BE2C (cell line): ENCODE measurements at regions not wholly inside any gene's neighbourhood (a gene's known extent, or its start where the extent isn't known, plus 50 kb on each side); places are given as distances from the start of the nearest gene placed in this dataset.
"Not testable (repeated sequence)": the region's sequence is repeated elsewhere in the genome, so short reads cannot be mapped to it uniquely, and the experiment has no call there.

Experiments
- DNase-seq: peaks from one replicate; pipeline ENCODE4 v3.0.0-alpha.2; 2020
- H3K27me3 ChIP-seq: fragments of 250-450 bp; sonication (Bioruptor Pico); 2 replicates; pipeline ENCODE4 v1.5.1; 2020; ENCODE audit warnings: mild to moderate bottlenecking
- H3K36me3 ChIP-seq: fragments of 250-450 bp; sonication (Bioruptor Pico); 2 replicates; pipeline ENCODE4 v1.5.1; 2020; ENCODE audit warnings: mild to moderate bottlenecking
- H3K4me1 ChIP-seq: fragments of 250-450 bp; sonication (Bioruptor Pico); 2 replicates; pipeline ENCODE4 v1.5.1; 2020
- H3K4me3 ChIP-seq: 2 replicates; pipeline ENCODE4 v1.5.1; 2011; ENCODE audit warnings: low read depth, low read length
- H3K9me3 ChIP-seq: fragments of 250-450 bp; sonication (Bioruptor Pico); 2 replicates; pipeline ENCODE4 v1.5.1; 2020

DNA sequence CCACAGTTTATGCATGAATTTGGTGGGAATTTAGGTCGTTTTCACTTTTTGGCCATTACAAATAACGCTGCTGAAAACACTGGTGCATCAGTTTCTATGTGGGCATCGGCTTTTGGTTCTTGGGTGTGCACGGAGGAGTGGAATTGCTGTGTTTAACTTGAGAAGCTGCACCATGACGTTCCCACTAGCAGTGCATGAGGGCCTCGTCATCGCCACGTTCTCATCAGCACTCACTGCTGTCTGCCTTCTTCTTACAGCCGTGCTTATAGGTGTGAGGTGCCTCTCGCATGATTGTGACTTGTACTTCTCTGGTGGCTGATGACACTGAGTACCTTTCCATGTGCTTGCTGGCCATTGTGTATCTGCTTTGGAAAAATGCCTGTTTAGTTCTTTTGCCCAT lies 204.4 kb downstream of the BANP start:
- H3K27me3 ChIP-seq, H3K36me3 ChIP-seq, H3K4me3 ChIP-seq, H3K4me1 ChIP-seq, DNase-seq, H3K9me3 ChIP-seq: not testable (repeated sequence)

DNA sequence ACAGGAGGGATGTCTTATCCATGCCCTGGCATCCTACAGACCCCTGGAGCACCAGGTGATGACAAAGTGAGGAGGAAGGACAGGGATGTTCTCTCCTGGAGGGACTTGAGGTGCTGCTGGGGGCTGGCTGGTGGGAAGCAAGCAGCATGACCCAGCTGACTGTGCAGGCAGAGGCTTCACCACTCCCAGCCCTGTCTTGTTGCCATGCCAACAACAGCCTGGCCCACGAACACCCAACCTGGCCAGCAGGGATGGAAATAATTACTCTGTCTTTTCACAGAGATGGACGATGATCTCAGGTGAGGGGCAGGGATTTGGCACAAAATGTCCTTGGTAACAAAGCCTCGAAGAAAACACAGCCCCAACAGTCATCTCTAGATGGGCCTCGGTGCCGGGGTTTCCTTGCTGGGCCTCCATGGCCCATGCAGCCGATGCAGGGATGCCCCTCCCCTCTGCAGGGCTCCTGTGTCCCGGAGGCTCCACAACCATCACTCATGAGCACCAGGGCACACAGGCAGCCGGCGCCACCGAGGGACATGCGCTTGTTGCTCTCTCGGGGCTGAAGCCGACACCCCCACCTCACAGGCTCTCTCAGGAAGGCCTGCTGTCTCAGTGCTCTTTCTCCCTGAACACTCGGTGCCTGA lies 205.5 kb downstream of the BANP start:
- H3K4me1 ChIP-seq, H3K36me3 ChIP-seq, DNase-seq, H3K4me3 ChIP-seq, H3K9me3 ChIP-seq, H3K27me3 ChIP-seq: not testable (repeated sequence)

DNA sequence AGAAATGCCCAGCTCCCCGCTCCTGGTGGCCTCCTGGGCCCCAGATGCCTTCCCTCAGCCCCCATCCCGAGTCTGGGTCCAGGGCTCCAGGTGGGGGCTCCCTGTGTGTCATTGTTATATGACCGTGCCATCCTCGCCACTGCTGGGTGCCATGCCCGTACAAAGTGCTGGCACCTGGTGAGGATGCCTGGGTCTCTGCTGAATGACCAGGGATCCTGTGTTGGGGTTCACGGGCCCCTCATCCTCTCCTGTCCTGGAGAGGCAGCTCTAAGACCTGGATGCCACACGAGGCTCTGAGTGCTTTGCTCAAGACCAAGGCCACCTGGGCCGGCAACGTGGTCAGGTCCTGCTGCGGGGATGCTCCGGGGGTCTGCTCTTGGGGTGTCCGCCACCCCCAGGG lies 206.5 kb downstream of the BANP start:
- not testable (repeated sequence) for H3K4me1 ChIP-seq

DNA sequence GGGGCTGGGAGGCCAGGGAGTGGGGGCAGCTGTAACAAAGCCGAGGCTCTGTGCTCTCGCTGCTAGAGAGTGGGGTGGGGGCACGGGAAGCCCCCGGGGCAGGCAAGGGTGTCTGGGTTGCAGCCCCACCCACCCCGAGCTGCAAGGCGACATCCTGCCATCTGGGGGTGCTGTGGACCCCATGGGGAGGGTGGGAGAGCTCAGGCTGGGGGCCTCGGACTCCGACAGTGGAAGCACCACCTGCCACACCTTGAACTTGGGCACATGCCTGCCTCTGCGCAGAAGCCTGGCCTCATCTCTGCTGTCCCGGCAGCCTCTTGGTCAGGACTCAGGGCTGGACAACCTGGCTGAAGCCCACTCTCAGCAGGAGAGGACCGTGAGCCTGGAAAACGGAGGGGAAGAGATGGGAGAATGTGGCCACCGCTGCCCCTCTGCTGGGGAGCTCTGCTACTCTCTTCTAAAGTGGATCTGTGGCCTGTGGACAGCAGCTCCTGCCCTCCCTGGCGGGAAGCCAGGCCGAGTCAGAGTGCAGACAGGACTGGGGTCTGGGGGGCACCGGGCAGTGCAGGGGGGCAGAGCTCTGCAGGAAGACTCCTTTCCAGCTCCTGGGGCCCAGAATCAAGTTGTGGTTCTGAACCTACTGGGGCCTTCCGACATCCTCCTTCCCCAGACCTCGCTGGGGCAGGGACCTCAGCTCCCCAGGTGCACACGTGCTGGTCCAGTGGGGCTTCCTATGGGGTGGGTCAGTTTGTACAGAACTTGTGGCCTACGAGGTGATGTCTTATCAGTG lies 207.2 kb downstream of the BANP start:
- H3K27me3 ChIP-seq, H3K4me1 ChIP-seq, H3K36me3 ChIP-seq, H3K9me3 ChIP-seq, H3K4me3 ChIP-seq, DNase-seq: not testable (repeated sequence)

More for the DNA sequence above, 206.5 kb downstream of the BANP start:
- not testable (repeated sequence) for H3K36me3 ChIP-seq, H3K27me3 ChIP-seq, H3K4me3 ChIP-seq, DNase-seq, H3K9me3 ChIP-seq

GRCh38 chr16:88159046-88159896 lies 208.0 kb downstream of the BANP start:
- H3K4me3 ChIP-seq, H3K36me3 ChIP-seq, H3K9me3 ChIP-seq, H3K27me3 ChIP-seq, H3K4me1 ChIP-seq, DNase-seq: not testable (repeated sequence)

GRCh38 chr16:88159897-88160335 lies 208.7 kb downstream of the BANP start:
- not testable (repeated sequence) for DNase-seq, H3K4me3 ChIP-seq, H3K27me3 ChIP-seq, H3K4me1 ChIP-seq, H3K36me3 ChIP-seq, H3K9me3 ChIP-seq

GRCh38 chr16:88161191-88161590 lies 210.0 kb downstream of the BANP start:
- not testable (repeated sequence) for H3K4me1 ChIP-seq, H3K36me3 ChIP-seq, DNase-seq, H3K27me3 ChIP-seq, H3K9me3 ChIP-seq, H3K4me3 ChIP-seq

DNA sequence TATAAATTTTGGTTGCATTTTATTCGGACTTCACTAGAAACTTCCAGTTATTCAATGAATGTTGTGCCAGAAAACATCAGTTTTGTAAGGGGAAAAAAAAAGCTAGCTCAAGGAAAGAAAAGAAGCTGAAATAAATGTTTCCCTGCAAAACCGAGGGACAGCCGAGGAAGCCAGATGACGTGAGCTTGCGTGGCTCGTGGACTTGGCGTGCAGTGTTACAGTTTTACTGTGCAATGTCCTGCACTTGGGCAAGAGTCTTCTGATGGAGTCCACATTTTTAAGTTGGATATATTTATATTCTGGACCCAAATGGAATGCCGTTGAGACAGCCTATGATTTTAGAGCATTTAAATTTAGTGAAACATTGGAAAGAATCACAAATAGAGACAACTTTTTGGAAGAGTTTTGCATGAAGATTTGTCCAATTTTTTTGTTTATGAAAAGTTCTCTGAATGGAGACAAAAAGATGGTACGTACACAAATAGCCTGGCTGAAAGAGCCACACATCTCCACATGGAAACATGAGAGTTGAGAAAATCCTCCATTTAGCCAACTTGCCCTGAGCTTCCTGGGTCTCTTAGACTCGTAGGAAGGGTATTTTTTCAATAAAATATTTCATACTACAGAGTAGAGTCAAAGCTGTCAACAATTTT lies 210.5 kb downstream of the BANP start:
- not testable (repeated sequence) for H3K36me3 ChIP-seq, H3K4me3 ChIP-seq, DNase-seq, H3K9me3 ChIP-seq, H3K27me3 ChIP-seq, H3K4me1 ChIP-seq

GRCh38 chr16:88162778-88163177 lies 211.5 kb downstream of the BANP start:
- DNase-seq, H3K36me3 ChIP-seq, H3K4me3 ChIP-seq, H3K9me3 ChIP-seq, H3K4me1 ChIP-seq, H3K27me3 ChIP-seq: not testable (repeated sequence)

DNA sequence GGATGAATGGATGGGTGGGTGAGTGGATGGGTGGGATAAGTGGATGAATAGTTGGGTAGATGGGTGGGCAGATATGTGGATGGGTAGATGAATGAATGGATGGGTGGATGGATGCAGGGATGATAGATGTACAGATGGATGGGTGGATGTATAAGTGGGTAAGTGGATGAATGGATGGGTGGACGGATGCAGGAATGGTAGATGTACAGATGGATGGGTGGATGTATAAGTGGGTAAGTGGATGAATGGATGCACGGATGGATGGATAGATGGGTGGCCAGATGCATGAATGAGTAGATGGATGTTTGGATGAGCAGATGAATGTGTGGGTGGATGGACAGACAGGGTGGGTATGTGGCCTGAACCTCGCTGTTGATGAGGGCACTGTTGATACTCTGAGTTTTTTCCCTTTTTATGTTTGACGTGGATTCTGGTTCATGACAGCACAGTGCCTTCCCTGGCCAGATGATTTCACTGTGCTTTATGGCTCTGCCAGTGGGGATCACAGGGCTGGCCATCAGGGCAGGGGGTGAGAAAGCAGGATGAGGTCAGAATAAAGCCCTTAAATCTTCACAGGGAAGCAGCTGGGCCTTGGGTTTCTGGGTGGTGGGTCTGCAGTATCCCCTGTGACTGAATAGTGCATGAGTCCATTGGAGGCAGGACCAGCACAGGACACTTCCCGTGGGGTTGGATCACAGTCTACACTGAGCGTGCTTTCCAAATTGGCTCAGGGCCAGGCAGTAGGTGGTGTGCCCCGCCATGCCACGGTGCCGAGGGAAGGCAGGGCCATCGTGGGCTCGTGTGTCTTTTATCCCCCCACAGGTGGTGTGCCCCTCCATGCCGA lies 213.2 kb downstream of the BANP start:
- H3K4me3 ChIP-seq, H3K27me3 ChIP-seq, H3K4me1 ChIP-seq, DNase-seq, H3K36me3 ChIP-seq, H3K9me3 ChIP-seq: not testable (repeated sequence)

GRCh38 chr16:88165040-88165544 lies 213.9 kb downstream of the BANP start:
- DNase-seq, H3K4me3 ChIP-seq, H3K36me3 ChIP-seq, H3K27me3 ChIP-seq, H3K9me3 ChIP-seq, H3K4me1 ChIP-seq: not testable (repeated sequence)

GRCh38 chr16:88165683-88166082 lies 214.4 kb downstream of the BANP start:
- H3K4me1 ChIP-seq, H3K36me3 ChIP-seq, H3K27me3 ChIP-seq, DNase-seq, H3K9me3 ChIP-seq, H3K4me3 ChIP-seq: not testable (repeated sequence)

DNA sequence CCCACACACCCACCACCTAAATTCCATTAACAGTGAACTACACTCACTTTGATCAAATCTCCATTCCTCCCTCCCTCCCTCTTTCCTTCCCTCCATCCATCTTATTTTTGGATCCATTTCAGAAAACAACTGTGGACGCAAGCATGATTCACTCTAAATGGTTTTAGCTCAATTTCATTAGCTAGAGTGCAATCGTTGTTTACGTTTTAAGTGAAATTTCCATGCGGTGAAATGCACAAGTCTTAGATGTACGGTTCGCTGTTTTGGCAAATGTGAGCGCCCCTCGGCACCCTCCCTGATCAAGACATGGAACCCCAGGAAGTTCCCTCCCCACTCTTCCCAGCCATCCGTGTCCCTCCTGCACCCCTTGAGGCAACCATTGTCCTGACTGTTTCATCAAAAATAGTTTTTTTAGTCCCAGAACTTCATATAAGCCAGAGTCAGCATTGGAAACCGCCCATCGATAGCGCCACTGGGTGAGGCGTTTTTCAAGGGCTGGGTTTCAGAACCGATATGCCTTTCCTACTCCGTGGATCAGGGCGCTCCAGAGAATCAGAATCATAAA lies 215.1 kb downstream of the BANP start:
- not testable (repeated sequence) for DNase-seq, H3K27me3 ChIP-seq, H3K4me3 ChIP-seq, H3K4me1 ChIP-seq, H3K9me3 ChIP-seq, H3K36me3 ChIP-seq

- H3K4me3 ChIP-seq, DNase-seq, H3K36me3 ChIP-seq, H3K4me1 ChIP-seq, H3K27me3 ChIP-seq, H3K9me3 ChIP-seq: not testable (repeated sequence)
These were observed 214.8 kb upstream of the ZNF469 start for GRCh38 chr16:88167798-88168556.
